ENCODE measurements at regions not wholly inside any gene's neighbourhood (a gene's known extent, or its start where the extent isn't known, plus 50 kb on each side); places are given as distances from the start of the nearest gene placed in this dataset.

GRCh38 chr12:124442772-124443445 lies 124.5 kb downstream of the NCOR2 start:
- no peak for DNase-seq

GRCh38 chr12:124442281-124442680 lies 125.1 kb downstream of the NCOR2 start:
- no peak for DNase-seq

- DNase-seq = no peak
Measured at GRCh38 chr12:124441443-124442194, 125.8 kb downstream of the NCOR2 start.

- no peak for DNase-seq
Measured at GRCh38 chr12:124440841-124441381, 126.5 kb downstream of the NCOR2 start.

- no peak for DNase-seq
Measured at GRCh38 chr12:124440031-124440626, 127.3 kb downstream of the NCOR2 start.

- DNase-seq = no peak
Measured at GRCh38 chr12:124438437-124439056, 128.9 kb downstream of the NCOR2 start.

GRCh38 chr12:124437617-124438436 lies 129.6 kb downstream of the NCOR2 start:
- no peak for DNase-seq

GRCh38 chr12:124437121-124437520 lies 130.3 kb downstream of the NCOR2 start:
- no peak for DNase-seq

GRCh38 chr12:124436366-124436765 lies 131.0 kb downstream of the NCOR2 start:
- no peak for DNase-seq

GRCh38 chr12:124435806-124436345 lies 131.5 kb downstream of the NCOR2 start:
- DNase-seq = no peak

- DNase-seq = no peak
Measured at GRCh38 chr12:124434951-124435805, 132.2 kb downstream of the NCOR2 start.

- no peak for DNase-seq
Measured at GRCh38 chr12:124434354-124434753, 133.1 kb downstream of the NCOR2 start.

- DNase-seq = no peak
Measured at GRCh38 chr12:124433879-124434278, 133.5 kb downstream of the NCOR2 start.

GRCh38 chr12:124433147-124433874 lies 134.1 kb downstream of the NCOR2 start:
- no peak for DNase-seq

GRCh38 chr12:124432376-124432775 lies 135.0 kb downstream of the NCOR2 start:
- no peak for DNase-seq

- no peak for DNase-seq
Measured at GRCh38 chr12:124431971-124432370, 135.4 kb downstream of the NCOR2 start.

GRCh38 chr12:124430491-124430890 lies 135.6 kb downstream of the RFLNA start:
- no peak for DNase-seq

GRCh38 chr12:124429535-124429934 lies 134.6 kb downstream of the RFLNA start:
- no peak for DNase-seq

- no peak for DNase-seq
Measured at GRCh38 chr12:124428792-124429281, 133.9 kb downstream of the RFLNA start.

- no peak for DNase-seq
Measured at GRCh38 chr12:124428136-124428791, 133.4 kb downstream of the RFLNA start.

Data from activated CD4-positive, alpha-beta T cell treated with anti-CD3 and anti-CD28 coated beads for 4 hours (primary cell).